HG03575 (cell line): ENCODE measurements at regions not wholly inside any gene's neighbourhood (a gene's known extent, or its start where the extent isn't known, plus 50 kb on each side); places are given as distances from the start of the nearest gene placed in this dataset.
"Not testable (repeated sequence)": the region's sequence is repeated elsewhere in the genome, so short reads cannot be mapped to it uniquely, and the experiment has no call there.

Experiments
- ATAC-seq: cut with Tn5 transposase; IDR thresholded peaks from one replicate; pipeline ENCODE4 v1.9.1; 2021; ENCODE audit not compliant: unreplicated experiment, insufficient number of reproducible peaks, low FRiP score; ENCODE audit errors: extremely low read depth

GRCh38 chr3:5741017-5741416 is 553.5 kb downstream of the EDEM1 start:
- ATAC-seq: no peak

GRCh38 chr3:5750091-5750490 is 562.6 kb downstream of the EDEM1 start:
- ATAC-seq: no peak

GRCh38 chr3:5750874-5751640 is 563.5 kb downstream of the EDEM1 start:
- ATAC-seq: no peak

GRCh38 chr3:5754602-5755001 is 567.1 kb downstream of the EDEM1 start:
- no peak for ATAC-seq

- no peak for ATAC-seq
These were observed 568.9 kb downstream of the EDEM1 start for GRCh38 chr3:5756443-5756842.

GRCh38 chr3:5757213-5757804 is 569.8 kb downstream of the EDEM1 start:
- no peak for ATAC-seq

GRCh38 chr3:5758699-5759098 is 571.2 kb downstream of the EDEM1 start:
- no peak for ATAC-seq

- ATAC-seq: no peak
These were observed 575.0 kb downstream of the EDEM1 start for GRCh38 chr3:5762506-5762905.

GRCh38 chr3:5766848-5767247 is 579.3 kb downstream of the EDEM1 start:
- ATAC-seq: no peak

- no peak for ATAC-seq
These were observed 579.8 kb downstream of the EDEM1 start for GRCh38 chr3:5767304-5767703.

- no peak for ATAC-seq
These were observed 580.9 kb downstream of the EDEM1 start for GRCh38 chr3:5768281-5768945.

GRCh38 chr3:5769825-5770224 is 582.3 kb downstream of the EDEM1 start:
- no peak for ATAC-seq

GRCh38 chr3:5774337-5774736 is 586.8 kb downstream of the EDEM1 start:
- ATAC-seq: no peak

- ATAC-seq: not testable (repeated sequence)
These were observed 587.6 kb downstream of the EDEM1 start for GRCh38 chr3:5775100-5775499.

- ATAC-seq: no peak
These were observed 597.2 kb downstream of the EDEM1 start for GRCh38 chr3:5784690-5785089.

- no peak for ATAC-seq
These were observed 600.5 kb downstream of the EDEM1 start for GRCh38 chr3:5787861-5788488.

GRCh38 chr3:5788496-5788895 is 601.0 kb downstream of the EDEM1 start:
- ATAC-seq: no peak

GRCh38 chr3:5791558-5791957 is 604.1 kb downstream of the EDEM1 start:
- no peak for ATAC-seq

GRCh38 chr3:5796541-5796940 is 609.0 kb downstream of the EDEM1 start:
- no peak for ATAC-seq

- ATAC-seq: no peak
These were observed 611.3 kb downstream of the EDEM1 start for GRCh38 chr3:5798809-5799208.
